ENCODE measurements at regions not wholly inside any gene's neighbourhood (a gene's known extent, or its start where the extent isn't known, plus 50 kb on each side); places are given as distances from the start of the nearest gene placed in this dataset.

DNA sequence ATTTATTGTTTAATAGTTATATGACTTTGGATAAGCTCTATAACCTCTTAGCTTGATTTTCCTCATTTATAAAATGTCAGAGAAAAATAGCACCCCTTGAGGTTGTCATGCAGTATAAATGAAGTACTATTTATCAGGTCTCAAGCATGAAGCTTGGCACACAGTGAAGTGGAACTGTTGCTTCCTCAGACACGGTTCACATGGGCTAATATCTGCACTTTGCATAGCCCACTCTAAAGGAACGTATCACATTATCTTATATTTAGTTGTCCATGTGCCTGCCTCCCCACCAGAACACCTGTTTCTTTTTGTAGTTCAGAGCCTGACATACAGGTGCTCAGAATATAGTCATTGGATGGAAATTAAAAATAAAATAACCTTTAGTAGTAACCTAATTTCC lies 273.7 kb downstream of the SOX2 start:
- dilution Hi-C loops (cut with MboI; ENCODE audit: extremely low pct_ligation_motif_present, low sequenced_read_pairs) = no loop called here
- no TSS peak for BruUV-seq (replicated peaks)
- no peaks in the 10 kb centered on the region for H3K9me1 ChIP-seq (replicated peaks; ENCODE audit: control insufficient read depth, extremely low read depth, insufficient read depth, low read length)
- TF ChIP-seq POLR2AphosphoS5 (IDR thresholded peaks at IDR 0.05; ENCODE audit: insufficient read depth, low read depth, low read length) (no peak), EZH2 (IDR thresholded peaks at IDR 0.05; ENCODE audit: borderline replicate concordance, low read depth, low read length, severe bottlenecking) (no peak), MYC (IDR thresholded peaks at IDR 0.05; ENCODE audit: low read depth, low read length) (no peak), FOS (IDR thresholded peaks at IDR 0.05; ENCODE audit: borderline replicate concordance, insufficient read depth, low read length) (no peak), GATA2 (IDR thresholded peaks at IDR 0.05; ENCODE audit: insufficient read depth, insufficient read length, low read depth, low read length) (no peak), POLR2A (IDR thresholded peaks at IDR 0.05; ENCODE audit: low read depth, low read length) (no peak), JUN (IDR thresholded peaks at IDR 0.05; ENCODE audit: borderline replicate concordance, insufficient read depth, insufficient read length, low read depth) (no peak)
- TF ChIP-seq, protein P1, sequence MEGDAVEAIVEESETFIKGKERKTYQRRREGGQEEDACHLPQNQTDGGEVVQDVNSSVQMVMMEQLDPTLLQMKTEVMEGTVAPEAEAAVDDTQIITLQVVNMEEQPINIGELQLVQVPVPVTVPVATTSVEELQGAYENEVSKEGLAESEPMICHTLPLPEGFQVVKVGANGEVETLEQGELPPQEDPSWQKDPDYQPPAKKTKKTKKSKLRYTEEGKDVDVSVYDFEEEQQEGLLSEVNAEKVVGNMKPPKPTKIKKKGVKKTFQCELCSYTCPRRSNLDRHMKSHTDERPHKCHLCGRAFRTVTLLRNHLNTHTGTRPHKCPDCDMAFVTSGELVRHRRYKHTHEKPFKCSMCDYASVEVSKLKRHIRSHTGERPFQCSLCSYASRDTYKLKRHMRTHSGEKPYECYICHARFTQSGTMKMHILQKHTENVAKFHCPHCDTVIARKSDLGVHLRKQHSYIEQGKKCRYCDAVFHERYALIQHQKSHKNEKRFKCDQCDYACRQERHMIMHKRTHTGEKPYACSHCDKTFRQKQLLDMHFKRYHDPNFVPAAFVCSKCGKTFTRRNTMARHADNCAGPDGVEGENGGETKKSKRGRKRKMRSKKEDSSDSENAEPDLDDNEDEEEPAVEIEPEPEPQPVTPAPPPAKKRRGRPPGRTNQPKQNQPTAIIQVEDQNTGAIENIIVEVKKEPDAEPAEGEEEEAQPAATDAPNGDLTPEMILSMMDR (IDR thresholded peaks at IDR 0.05; ENCODE audit: extremely low read depth in 1 of 2, insufficient read depth in 1 of 2, low read depth in 1 of 2, low read length in 2 of 2) = no peak
- TF ChIP-seq, protein P2, sequence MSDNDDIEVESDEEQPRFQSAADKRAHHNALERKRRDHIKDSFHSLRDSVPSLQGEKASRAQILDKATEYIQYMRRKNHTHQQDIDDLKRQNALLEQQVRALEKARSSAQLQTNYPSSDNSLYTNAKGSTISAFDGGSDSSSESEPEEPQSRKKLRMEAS (IDR thresholded peaks at IDR 0.05; ENCODE audit: insufficient read depth, insufficient read length) = no peak
- H3K9ac ChIP-seq (replicated peaks; ENCODE audit: extremely low read depth, insufficient read depth, low read length) = no peak overlapping the region
- FAIRE-seq = no peak
- POLR2A ChIA-PET = no interaction called here
- H3K4me1 ChIP-seq (ENCODE audit: control insufficient read depth, extremely low read depth, insufficient read depth, low read length) = no peaks in the 10 kb centered on the region
- H3K4me2 ChIP-seq (ENCODE audit: insufficient read depth, low read length) = no peak overlapping the region
- CTCF ChIA-PET = interaction anchor here (1.3 kb wide), 1 partner anchor 13 kb away, joined by 3 read pairs; no protein-coding TSS in a partner anchor
- H3K36me3 ChIP-seq (ENCODE audit: control insufficient read depth in 2 of 2, extremely low read depth in 1 of 2, insufficient read depth in 2 of 2, low read length in 2 of 2) = no peaks in the 10 kb centered on the region
- no peaks in the 10 kb centered on the region for H3K9me3 ChIP-seq (replicated peaks; ENCODE audit: control insufficient read depth, insufficient read depth, low read length)
- no peak overlapping the region for H3K4me3 ChIP-seq (replicated peaks in 1 of 3; ENCODE audit: insufficient read depth in 1 of 3, low read depth in 1 of 3, low read length in 3 of 3)
- H4K20me1 ChIP-seq (replicated peaks; ENCODE audit: control insufficient read depth, extremely low read depth, insufficient read depth, low read length) = no peaks in the 10 kb centered on the region
- no peak overlapping the region for H2AFZ ChIP-seq (ENCODE audit: low read depth, low read length)
- H3K79me2 ChIP-seq (ENCODE audit: control insufficient read depth, insufficient read depth, low read length) = no peaks in the 10 kb centered on the region
- H3K27ac ChIP-seq (ENCODE audit: insufficient read depth, low read depth, low read length) = no peak overlapping the region
- DNase-seq (ENCODE audit: low read depth, low spot score) = no peak
- intact Hi-C loops (cut with micrococcal nuclease) = no loop called here
- no peaks in the 10 kb centered on the region for H3K27me3 ChIP-seq (ENCODE audit: control insufficient read depth in 2 of 2, insufficient read depth in 2 of 2, low read length in 2 of 2)
